ENCODE measurements at regions not wholly inside any gene's neighbourhood (a gene's known extent, or its start where the extent isn't known, plus 50 kb on each side); places are given as distances from the start of the nearest gene placed in this dataset.

DNA sequence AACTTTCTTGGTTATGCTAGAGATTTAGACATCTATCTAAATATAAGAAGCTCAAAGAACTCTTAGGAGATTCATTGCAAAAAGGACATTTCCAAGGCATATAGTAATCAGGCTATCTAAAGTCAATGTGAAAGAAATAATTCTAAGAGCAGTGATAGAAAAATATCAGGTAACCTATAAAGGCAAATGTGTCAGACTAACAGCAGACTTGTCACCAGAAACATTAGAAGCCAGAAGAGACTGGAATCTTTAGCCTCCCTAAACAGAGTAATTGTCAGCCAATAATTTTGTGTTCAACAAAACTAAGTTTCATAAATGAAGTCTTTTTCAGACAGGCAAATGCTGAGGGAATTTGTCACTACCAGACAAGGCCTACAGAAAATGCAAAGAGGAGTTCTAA lies 122.0 kb upstream of the SCAF11 start:
- Histone ChIP-seq H3K9me3 (ENCODE audit: control insufficient read depth, insufficient read depth, low read depth, low read length) (no peaks in the 10 kb centered on the region), H3K27me3 (ENCODE audit: control insufficient read depth, insufficient read depth, low read length) (no peaks in the 10 kb centered on the region; the same call in 1 of the 2 replicates), H3K4me1 (ENCODE audit: control insufficient read depth, insufficient read depth, low read length) (no peaks in the 10 kb centered on the region), H3K27ac (ENCODE audit: low read length) (no peak overlapping the region), H3K4me3 (ENCODE audit: low read depth in 2 of 2, low read length in 2 of 2) (no peak overlapping the region), H3K36me3 (ENCODE audit: control insufficient read depth, insufficient read depth, low read length) (no peaks in the 10 kb centered on the region)
- intact Hi-C loops (cut with micrococcal nuclease; ENCODE audit: unreplicated experiment) = no loop called here
- ATAC-seq (no peak), DNase-seq (ENCODE audit: low read depth, low spot score) (no peak)
- TF ChIP-seq, protein P1, sequence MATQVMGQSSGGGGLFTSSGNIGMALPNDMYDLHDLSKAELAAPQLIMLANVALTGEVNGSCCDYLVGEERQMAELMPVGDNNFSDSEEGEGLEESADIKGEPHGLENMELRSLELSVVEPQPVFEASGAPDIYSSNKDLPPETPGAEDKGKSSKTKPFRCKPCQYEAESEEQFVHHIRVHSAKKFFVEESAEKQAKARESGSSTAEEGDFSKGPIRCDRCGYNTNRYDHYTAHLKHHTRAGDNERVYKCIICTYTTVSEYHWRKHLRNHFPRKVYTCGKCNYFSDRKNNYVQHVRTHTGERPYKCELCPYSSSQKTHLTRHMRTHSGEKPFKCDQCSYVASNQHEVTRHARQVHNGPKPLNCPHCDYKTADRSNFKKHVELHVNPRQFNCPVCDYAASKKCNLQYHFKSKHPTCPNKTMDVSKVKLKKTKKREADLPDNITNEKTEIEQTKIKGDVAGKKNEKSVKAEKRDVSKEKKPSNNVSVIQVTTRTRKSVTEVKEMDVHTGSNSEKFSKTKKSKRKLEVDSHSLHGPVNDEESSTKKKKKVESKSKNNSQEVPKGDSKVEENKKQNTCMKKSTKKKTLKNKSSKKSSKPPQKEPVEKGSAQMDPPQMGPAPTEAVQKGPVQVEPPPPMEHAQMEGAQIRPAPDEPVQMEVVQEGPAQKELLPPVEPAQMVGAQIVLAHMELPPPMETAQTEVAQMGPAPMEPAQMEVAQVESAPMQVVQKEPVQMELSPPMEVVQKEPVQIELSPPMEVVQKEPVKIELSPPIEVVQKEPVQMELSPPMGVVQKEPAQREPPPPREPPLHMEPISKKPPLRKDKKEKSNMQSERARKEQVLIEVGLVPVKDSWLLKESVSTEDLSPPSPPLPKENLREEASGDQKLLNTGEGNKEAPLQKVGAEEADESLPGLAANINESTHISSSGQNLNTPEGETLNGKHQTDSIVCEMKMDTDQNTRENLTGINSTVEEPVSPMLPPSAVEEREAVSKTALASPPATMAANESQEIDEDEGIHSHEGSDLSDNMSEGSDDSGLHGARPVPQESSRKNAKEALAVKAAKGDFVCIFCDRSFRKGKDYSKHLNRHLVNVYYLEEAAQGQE (IDR thresholded peaks at IDR 0.05; ENCODE audit: insufficient read depth in 1 of 2, low read depth in 2 of 2, low read length in 1 of 2) = no peak
- TF ChIP-seq TCF7L2 (IDR thresholded peaks at IDR 0.05; ENCODE audit: low read depth, low read length) = no peak
- TF ChIP-seq, protein P2, sequence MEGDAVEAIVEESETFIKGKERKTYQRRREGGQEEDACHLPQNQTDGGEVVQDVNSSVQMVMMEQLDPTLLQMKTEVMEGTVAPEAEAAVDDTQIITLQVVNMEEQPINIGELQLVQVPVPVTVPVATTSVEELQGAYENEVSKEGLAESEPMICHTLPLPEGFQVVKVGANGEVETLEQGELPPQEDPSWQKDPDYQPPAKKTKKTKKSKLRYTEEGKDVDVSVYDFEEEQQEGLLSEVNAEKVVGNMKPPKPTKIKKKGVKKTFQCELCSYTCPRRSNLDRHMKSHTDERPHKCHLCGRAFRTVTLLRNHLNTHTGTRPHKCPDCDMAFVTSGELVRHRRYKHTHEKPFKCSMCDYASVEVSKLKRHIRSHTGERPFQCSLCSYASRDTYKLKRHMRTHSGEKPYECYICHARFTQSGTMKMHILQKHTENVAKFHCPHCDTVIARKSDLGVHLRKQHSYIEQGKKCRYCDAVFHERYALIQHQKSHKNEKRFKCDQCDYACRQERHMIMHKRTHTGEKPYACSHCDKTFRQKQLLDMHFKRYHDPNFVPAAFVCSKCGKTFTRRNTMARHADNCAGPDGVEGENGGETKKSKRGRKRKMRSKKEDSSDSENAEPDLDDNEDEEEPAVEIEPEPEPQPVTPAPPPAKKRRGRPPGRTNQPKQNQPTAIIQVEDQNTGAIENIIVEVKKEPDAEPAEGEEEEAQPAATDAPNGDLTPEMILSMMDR (IDR thresholded peaks at IDR 0.05) = no peak
- TF ChIP-seq POLR2AphosphoS5 (IDR thresholded peaks at IDR 0.05; ENCODE audit: low read depth, low read length) = no peak
- no TSS peak for BruUV-seq (replicated peaks)
- ChIA-PET POLR2A (no interaction called here), CTCF (no interaction called here)
- in situ Hi-C loops (cut with HindIII; ENCODE audit: low pct_unique_long_range_greater_than_20kb, low sequenced_read_pairs) = no loop called here

DNA sequence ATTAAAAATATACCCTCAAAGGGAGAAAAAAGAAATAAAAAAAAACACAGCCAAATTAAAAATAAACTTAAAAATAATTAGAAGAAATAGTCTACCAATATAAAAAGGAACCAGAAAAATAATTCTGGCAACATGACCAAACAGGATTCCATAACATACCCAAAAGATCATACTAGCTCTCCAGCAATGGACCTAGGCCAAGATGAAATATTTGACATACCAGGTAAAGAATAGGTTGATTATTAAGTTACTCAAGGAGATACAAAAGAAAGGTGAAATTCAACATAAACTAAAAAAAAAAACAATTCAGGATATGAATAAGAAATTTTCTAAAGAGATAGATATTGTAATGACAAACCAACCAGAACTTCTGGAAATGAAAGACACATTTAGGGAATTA lies 121.3 kb upstream of the SCAF11 start:
- H3K36me3 ChIP-seq (ENCODE audit: control insufficient read depth, insufficient read depth, low read length) = no peaks in the 10 kb centered on the region
- ChIA-PET CTCF (no interaction called here), POLR2A (no interaction called here)
- in situ Hi-C loops (cut with HindIII; ENCODE audit: low pct_unique_long_range_greater_than_20kb, low sequenced_read_pairs) = no loop called here
- H3K9me3 ChIP-seq (ENCODE audit: control insufficient read depth, insufficient read depth, low read depth, low read length) = no peaks in the 10 kb centered on the region
- H3K4me1 ChIP-seq (ENCODE audit: control insufficient read depth, insufficient read depth, low read length) = no peaks in the 10 kb centered on the region
- no TSS peak for BruUV-seq (replicated peaks)
- DNase-seq (ENCODE audit: low read depth, low spot score) (no peak), ATAC-seq (no peak)
- TF ChIP-seq, protein P2 (IDR thresholded peaks at IDR 0.05) = no peak
- TF ChIP-seq TCF7L2 (IDR thresholded peaks at IDR 0.05; ENCODE audit: low read depth, low read length) = no peak
- no peak for TF ChIP-seq SIN3A (IDR thresholded peaks at IDR 0.05; ENCODE audit: borderline replicate concordance, insufficient read depth, low read depth, low read length)
- TF ChIP-seq, protein P1 (IDR thresholded peaks at IDR 0.05; ENCODE audit: insufficient read depth in 1 of 2, low read depth in 2 of 2, low read length in 1 of 2) = no peak
- TF ChIP-seq POLR2AphosphoS5 (IDR thresholded peaks at IDR 0.05; ENCODE audit: low read depth, low read length) = no peak
- H3K27me3 ChIP-seq (ENCODE audit: control insufficient read depth, insufficient read depth, low read length) = no peaks in the 10 kb centered on the region
- no peak overlapping the region for H3K27ac ChIP-seq (ENCODE audit: low read length)
- intact Hi-C loops (cut with micrococcal nuclease; ENCODE audit: unreplicated experiment) = no loop called here
- no peak overlapping the region for H3K4me3 ChIP-seq (ENCODE audit: low read depth in 2 of 2, low read length in 2 of 2)
